GM23338 (cell line): ENCODE measurements at regions not wholly inside any gene's neighbourhood (a gene's known extent, or its start where the extent isn't known, plus 50 kb on each side); places are given as distances from the start of the nearest gene placed in this dataset.

ENCODE experiments used
- ATAC-seq: fragments of 200-7000 bp; cut with Tn5 transposase; 3 replicates; pipeline ENCODE4 v1.9.1; 2020
- DNase-seq: peaks from one replicate; pipeline ENCODE4 v3.0.0-alpha.2; 2015; ENCODE audit warnings: low spot score
- H2AFZ ChIP-seq: fragments of 200-600 bp; sonication (generic); 2 replicates; pipeline ENCODE4 v1.8.0; 2016; ENCODE audit warnings: antibody characterized with exemption, mild to moderate bottlenecking, moderate library complexity
- H3F3A ChIP-seq: fragments of 200-600 bp; sonication (generic); replicated peaks from 2 replicates; pipeline ENCODE4 v1.8.0; 2017; ENCODE audit warnings: antibody characterized with exemption, mixed run types, low read depth
- H3K27ac ChIP-seq: fragments of 200-600 bp; sonication (generic); 2 replicates; pipeline ENCODE4 v1.6.1; 2016; ENCODE audit warnings: low read depth
- H3K27me3 ChIP-seq: fragments of 200-600 bp; sonication (generic); 2 replicates; pipeline ENCODE4 v1.8.0; 2016; ENCODE audit warnings: mild to moderate bottlenecking, mixed run types, moderate library complexity; ENCODE audit not compliant: insufficient read depth
- H3K36me3 ChIP-seq: fragments of 200-600 bp; sonication (generic); 2 replicates; pipeline ENCODE4 v1.8.0; 2016; ENCODE audit warnings: mild to moderate bottlenecking; ENCODE audit not compliant: insufficient read depth
- H3K4me1 ChIP-seq: fragments of 200-600 bp; sonication (generic); 2 replicates; pipeline ENCODE4 v1.8.0; 2016; ENCODE audit warnings: mild to moderate bottlenecking, moderate library complexity; ENCODE audit not compliant: insufficient read depth
- H3K4me2 ChIP-seq: fragments of 200-600 bp; sonication (generic); 2 replicates; pipeline ENCODE4 v1.7.1; 2017; ENCODE audit warnings: mixed run types
- H3K4me3 ChIP-seq: fragments of 200-600 bp; sonication (generic); 2 replicates; pipeline ENCODE4 v1.6.1; 2016; ENCODE audit warnings: mixed run types
- H3K79me2 ChIP-seq: fragments of 200-600 bp; sonication (generic); replicated peaks from 2 replicates; pipeline ENCODE4 v1.8.0; 2017; ENCODE audit warnings: mild to moderate bottlenecking; ENCODE audit not compliant: insufficient read depth
- H3K9me2 ChIP-seq: fragments of 200-600 bp; sonication (generic); 2 replicates; pipeline ENCODE4 v1.8.0; 2017; ENCODE audit not compliant: insufficient read depth
- H4K20me1 ChIP-seq: fragments of 200-600 bp; sonication (generic); replicated peaks from 2 replicates; pipeline ENCODE4 v1.8.0; 2017; ENCODE audit warnings: mild to moderate bottlenecking; ENCODE audit not compliant: insufficient read depth
- H3K27ac Mint-ChIP-seq: 2 replicates; pipeline ENCODE4 v1.8.0; 2020; ENCODE audit warnings: inconsistent platforms, mild to moderate bottlenecking, moderate library complexity, mixed read lengths
- H3K27me3 Mint-ChIP-seq: 3 replicates; pipeline ENCODE4 v1.8.0; 2022; ENCODE audit warnings: low read depth, mild to moderate bottlenecking, moderate library complexity, mixed read lengths, inconsistent platforms; ENCODE audit not compliant: insufficient read depth, poor library complexity
- H3K36me3 Mint-ChIP-seq: 3 replicates; pipeline ENCODE4 v1.8.0; 2021; ENCODE audit warnings: low read depth, mild to moderate bottlenecking, inconsistent platforms, moderate library complexity, mixed read lengths
- H3K4me1 Mint-ChIP-seq: 3 replicates; pipeline ENCODE4 v1.8.0; 2020; ENCODE audit warnings: mild to moderate bottlenecking, inconsistent platforms, mixed read lengths
- H3K4me3 Mint-ChIP-seq: 3 replicates; pipeline ENCODE4 v1.8.0; 2021; ENCODE audit warnings: moderate library complexity, mild to moderate bottlenecking, inconsistent platforms, mixed read lengths
- H3K9me3 Mint-ChIP-seq: 3 replicates; pipeline ENCODE4 v1.8.0; 2020; ENCODE audit warnings: moderate library complexity, mild to moderate bottlenecking, inconsistent platforms, mixed read lengths
- CREB1 ChIP-seq: fragments of 250-450 bp; sonication (Bioruptor Pico); IDR thresholded peaks from 2 replicates; pipeline ENCODE4 v1.5.0; 2020; ENCODE audit warnings: low read depth, mild to moderate bottlenecking, moderate library complexity
- EZH2 ChIP-seq: fragments of 200-600 bp; sonication (generic); IDR thresholded peaks from one replicate; pipeline ENCODE4 v1.8.0; 2017; ENCODE audit warnings: antibody characterized with exemption, mild to moderate bottlenecking, low read depth; ENCODE audit not compliant: unreplicated experiment
- EZH2phosphoT487 ChIP-seq: fragments of 200-600 bp; sonication (generic); IDR thresholded peaks from one replicate; pipeline ENCODE4 v1.8.1; 2018; ENCODE audit warnings: antibody characterized with exemption; ENCODE audit not compliant: unreplicated experiment
- JUNB ChIP-seq: IDR thresholded peaks from one replicate; pipeline ENCODE4 v1.6.1; 2016; ENCODE audit warnings: antibody characterized with exemption; ENCODE audit not compliant: unreplicated experiment
- NANOG ChIP-seq: IDR thresholded peaks from 2 replicates; pipeline ENCODE4 v1.6.1; 2016; ENCODE audit warnings: antibody characterized with exemption, borderline replicate concordance
- POLR2AphosphoS5 ChIP-seq: IDR thresholded peaks from 2 replicates; pipeline ENCODE4 v1.6.1; 2016; ENCODE audit warnings: antibody characterized with exemption, low read depth
- STAT1 ChIP-seq: IDR thresholded peaks from one replicate; pipeline ENCODE4 v1.6.1; 2016; ENCODE audit warnings: antibody characterized with exemption; ENCODE audit not compliant: unreplicated experiment
- ZNF114 ChIP-seq: fragments of 250-450 bp; sonication (Bioruptor Pico); IDR thresholded peaks from 2 replicates; pipeline ENCODE4 v1.5.0; 2020; ENCODE audit warnings: mild to moderate bottlenecking, moderate library complexity
- ZNF331 ChIP-seq: fragments of 250-450 bp; sonication (Bioruptor Pico); IDR thresholded peaks from 2 replicates; pipeline ENCODE4 v1.5.0; 2020; ENCODE audit warnings: low read depth, mild to moderate bottlenecking, moderate library complexity
- TF ChIP-seq, protein P1 (sequence below): fragments of 250-450 bp; sonication (Bioruptor Pico); IDR thresholded peaks from 2 replicates; pipeline ENCODE4 v1.5.0; 2020; ENCODE audit warnings: mild to moderate bottlenecking, moderate library complexity
- TF ChIP-seq, protein P2 (sequence below), 2 experiments: fragments of 200-600 bp in 1 of 2; sonication (generic) in 1 of 2; conservative IDR thresholded peaks; 2 replicates each; pipeline versions ENCODE4 v1.5.1 to v1.6.1; 2016 to 2017; ENCODE audit warnings: antibody characterized with exemption in 2 of 2, low read depth in 2 of 2, mild to moderate bottlenecking in 2 of 2, moderate library complexity in 1 of 2
- TF ChIP-seq, protein P3 (sequence below): IDR thresholded peaks from one replicate; pipeline ENCODE4 v1.6.1; 2018; ENCODE audit warnings: antibody characterized with exemption; ENCODE audit not compliant: unreplicated experiment
- TF ChIP-seq, protein P4 (sequence below): IDR thresholded peaks from 2 replicates; pipeline ENCODE4 v1.6.1; 2016; ENCODE audit warnings: antibody characterized with exemption

DNA sequence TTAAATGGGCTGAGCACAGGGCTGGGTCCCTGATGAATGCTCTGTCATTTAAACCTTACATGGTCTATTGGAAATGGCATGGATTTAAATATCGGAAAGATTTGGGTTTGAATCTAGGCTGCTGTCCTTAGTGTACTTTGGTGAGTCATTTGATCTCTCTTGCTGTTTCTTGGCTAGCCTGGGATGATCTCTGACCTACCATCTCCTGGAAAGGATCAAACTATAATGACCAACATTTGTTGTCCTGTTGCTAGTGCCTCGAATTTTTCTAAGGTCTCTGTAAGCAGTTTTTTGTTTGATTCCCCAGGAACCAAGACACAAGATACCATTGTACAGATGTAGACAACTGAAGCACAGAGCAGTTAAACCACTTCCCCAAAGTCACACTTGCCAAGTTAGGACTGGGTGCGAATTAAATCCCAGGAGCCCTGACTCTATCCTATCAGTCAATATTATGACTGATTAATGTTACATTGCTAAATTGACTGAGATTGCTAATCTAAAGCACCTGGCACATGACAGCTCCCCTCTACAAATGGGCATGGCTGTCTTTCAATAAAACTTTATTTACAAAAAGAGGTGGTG is 244.9 kb upstream of the MCTP2 start:
- no peaks in the 10 kb centered on the region for H3K36me3 ChIP-seq
- Mint-ChIP-seq H3K4me3 (no peak overlapping the region), H3K4me1 (no peaks in the 10 kb centered on the region), H3K9me3 (no peaks in the 10 kb centered on the region), H3K27me3 (no peaks in the 10 kb centered on the region), H3K36me3 (no peaks in the 10 kb centered on the region), H3K27ac (no peak overlapping the region)
- H3K4me1 ChIP-seq = no peaks in the 10 kb centered on the region
- H3K27ac ChIP-seq = no peak overlapping the region
- H3K9me2 ChIP-seq = no peaks in the 10 kb centered on the region
- no peak overlapping the region for H2AFZ ChIP-seq
- no peaks in the 10 kb centered on the region for H3F3A ChIP-seq
- ATAC-seq = no peak
- no peak for DNase-seq
- H4K20me1 ChIP-seq = no peaks in the 10 kb centered on the region
- no peak overlapping the region for H3K4me3 ChIP-seq
- TF ChIP-seq NANOG = no peak
- TF ChIP-seq JUNB = no peak
- TF ChIP-seq STAT1 = no peak
- TF ChIP-seq EZH2phosphoT487 = no peak
- TF ChIP-seq, protein P1, sequence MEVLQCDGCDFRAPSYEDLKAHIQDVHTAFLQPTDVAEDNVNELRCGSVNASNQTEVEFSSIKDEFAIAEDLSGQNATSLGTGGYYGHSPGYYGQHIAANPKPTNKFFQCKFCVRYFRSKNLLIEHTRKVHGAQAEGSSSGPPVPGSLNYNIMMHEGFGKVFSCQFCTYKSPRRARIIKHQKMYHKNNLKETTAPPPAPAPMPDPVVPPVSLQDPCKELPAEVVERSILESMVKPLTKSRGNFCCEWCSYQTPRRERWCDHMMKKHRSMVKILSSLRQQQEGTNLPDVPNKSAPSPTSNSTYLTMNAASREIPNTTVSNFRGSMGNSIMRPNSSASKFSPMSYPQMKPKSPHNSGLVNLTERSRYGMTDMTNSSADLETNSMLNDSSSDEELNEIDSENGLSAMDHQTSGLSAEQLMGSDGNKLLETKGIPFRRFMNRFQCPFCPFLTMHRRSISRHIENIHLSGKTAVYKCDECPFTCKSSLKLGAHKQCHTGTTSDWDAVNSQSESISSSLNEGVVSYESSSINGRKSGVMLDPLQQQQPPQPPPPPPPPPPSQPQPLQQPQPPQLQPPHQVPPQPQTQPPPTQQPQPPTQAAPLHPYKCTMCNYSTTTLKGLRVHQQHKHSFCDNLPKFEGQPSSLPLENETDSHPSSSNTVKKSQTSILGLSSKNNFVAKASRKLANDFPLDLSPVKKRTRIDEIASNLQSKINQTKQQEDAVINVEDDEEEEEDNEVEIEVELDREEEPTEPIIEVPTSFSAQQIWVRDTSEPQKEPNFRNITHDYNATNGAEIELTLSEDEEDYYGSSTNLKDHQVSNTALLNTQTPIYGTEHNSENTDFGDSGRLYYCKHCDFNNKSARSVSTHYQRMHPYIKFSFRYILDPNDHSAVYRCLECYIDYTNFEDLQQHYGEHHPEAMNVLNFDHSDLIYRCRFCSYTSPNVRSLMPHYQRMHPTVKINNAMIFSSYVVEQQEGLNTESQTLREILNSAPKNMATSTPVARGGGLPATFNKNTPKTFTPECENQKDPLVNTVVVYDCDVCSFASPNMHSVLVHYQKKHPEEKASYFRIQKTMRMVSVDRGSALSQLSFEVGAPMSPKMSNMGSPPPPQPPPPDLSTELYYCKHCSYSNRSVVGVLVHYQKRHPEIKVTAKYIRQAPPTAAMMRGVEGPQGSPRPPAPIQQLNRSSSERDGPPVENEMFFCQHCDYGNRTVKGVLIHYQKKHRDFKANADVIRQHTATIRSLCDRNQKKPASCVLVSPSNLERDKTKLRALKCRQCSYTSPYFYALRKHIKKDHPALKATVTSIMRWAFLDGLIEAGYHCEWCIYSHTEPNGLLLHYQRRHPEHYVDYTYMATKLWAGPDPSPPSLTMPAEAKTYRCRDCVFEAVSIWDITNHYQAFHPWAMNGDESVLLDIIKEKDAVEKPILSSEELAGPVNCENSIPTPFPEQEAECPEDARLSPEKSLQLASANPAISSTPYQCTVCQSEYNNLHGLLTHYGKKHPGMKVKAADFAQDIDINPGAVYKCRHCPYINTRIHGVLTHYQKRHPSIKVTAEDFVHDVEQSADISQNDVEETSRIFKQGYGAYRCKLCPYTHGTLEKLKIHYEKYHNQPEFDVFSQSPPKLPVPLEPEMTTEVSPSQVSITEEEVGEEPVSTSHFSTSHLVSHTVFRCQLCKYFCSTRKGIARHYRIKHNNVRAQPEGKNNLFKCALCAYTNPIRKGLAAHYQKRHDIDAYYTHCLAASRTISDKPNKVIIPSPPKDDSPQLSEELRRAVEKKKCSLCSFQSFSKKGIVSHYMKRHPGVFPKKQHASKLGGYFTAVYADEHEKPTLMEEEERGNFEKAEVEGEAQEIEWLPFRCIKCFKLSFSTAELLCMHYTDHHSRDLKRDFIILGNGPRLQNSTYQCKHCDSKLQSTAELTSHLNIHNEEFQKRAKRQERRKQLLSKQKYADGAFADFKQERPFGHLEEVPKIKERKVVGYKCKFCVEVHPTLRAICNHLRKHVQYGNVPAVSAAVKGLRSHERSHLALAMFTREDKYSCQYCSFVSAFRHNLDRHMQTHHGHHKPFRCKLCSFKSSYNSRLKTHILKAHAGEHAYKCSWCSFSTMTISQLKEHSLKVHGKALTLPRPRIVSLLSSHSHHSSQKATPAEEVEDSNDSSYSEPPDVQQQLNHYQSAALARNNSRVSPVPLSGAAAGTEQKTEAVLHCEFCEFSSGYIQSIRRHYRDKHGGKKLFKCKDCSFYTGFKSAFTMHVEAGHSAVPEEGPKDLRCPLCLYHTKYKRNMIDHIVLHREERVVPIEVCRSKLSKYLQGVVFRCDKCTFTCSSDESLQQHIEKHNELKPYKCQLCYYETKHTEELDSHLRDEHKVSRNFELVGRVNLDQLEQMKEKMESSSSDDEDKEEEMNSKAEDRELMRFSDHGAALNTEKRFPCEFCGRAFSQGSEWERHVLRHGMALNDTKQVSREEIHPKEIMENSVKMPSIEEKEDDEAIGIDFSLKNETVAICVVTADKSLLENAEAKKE (CRISPR knock-in tag) = no peak
- TF ChIP-seq POLR2AphosphoS5 = no peak
- TF ChIP-seq EZH2 = no peak
- TF ChIP-seq ZNF331 (CRISPR knock-in tag) = no peak
- TF ChIP-seq, protein P2, sequence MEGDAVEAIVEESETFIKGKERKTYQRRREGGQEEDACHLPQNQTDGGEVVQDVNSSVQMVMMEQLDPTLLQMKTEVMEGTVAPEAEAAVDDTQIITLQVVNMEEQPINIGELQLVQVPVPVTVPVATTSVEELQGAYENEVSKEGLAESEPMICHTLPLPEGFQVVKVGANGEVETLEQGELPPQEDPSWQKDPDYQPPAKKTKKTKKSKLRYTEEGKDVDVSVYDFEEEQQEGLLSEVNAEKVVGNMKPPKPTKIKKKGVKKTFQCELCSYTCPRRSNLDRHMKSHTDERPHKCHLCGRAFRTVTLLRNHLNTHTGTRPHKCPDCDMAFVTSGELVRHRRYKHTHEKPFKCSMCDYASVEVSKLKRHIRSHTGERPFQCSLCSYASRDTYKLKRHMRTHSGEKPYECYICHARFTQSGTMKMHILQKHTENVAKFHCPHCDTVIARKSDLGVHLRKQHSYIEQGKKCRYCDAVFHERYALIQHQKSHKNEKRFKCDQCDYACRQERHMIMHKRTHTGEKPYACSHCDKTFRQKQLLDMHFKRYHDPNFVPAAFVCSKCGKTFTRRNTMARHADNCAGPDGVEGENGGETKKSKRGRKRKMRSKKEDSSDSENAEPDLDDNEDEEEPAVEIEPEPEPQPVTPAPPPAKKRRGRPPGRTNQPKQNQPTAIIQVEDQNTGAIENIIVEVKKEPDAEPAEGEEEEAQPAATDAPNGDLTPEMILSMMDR (conservative IDR thresholded peaks at IDR 0.05; ENCODE audit: low read depth in 2 of 2) = no peak
- TF ChIP-seq ZNF114 (CRISPR knock-in tag) = no peak
- TF ChIP-seq, protein P3, sequence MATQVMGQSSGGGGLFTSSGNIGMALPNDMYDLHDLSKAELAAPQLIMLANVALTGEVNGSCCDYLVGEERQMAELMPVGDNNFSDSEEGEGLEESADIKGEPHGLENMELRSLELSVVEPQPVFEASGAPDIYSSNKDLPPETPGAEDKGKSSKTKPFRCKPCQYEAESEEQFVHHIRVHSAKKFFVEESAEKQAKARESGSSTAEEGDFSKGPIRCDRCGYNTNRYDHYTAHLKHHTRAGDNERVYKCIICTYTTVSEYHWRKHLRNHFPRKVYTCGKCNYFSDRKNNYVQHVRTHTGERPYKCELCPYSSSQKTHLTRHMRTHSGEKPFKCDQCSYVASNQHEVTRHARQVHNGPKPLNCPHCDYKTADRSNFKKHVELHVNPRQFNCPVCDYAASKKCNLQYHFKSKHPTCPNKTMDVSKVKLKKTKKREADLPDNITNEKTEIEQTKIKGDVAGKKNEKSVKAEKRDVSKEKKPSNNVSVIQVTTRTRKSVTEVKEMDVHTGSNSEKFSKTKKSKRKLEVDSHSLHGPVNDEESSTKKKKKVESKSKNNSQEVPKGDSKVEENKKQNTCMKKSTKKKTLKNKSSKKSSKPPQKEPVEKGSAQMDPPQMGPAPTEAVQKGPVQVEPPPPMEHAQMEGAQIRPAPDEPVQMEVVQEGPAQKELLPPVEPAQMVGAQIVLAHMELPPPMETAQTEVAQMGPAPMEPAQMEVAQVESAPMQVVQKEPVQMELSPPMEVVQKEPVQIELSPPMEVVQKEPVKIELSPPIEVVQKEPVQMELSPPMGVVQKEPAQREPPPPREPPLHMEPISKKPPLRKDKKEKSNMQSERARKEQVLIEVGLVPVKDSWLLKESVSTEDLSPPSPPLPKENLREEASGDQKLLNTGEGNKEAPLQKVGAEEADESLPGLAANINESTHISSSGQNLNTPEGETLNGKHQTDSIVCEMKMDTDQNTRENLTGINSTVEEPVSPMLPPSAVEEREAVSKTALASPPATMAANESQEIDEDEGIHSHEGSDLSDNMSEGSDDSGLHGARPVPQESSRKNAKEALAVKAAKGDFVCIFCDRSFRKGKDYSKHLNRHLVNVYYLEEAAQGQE = no peak
- TF ChIP-seq CREB1 (CRISPR knock-in tag) = no peak
- TF ChIP-seq, protein P4, sequence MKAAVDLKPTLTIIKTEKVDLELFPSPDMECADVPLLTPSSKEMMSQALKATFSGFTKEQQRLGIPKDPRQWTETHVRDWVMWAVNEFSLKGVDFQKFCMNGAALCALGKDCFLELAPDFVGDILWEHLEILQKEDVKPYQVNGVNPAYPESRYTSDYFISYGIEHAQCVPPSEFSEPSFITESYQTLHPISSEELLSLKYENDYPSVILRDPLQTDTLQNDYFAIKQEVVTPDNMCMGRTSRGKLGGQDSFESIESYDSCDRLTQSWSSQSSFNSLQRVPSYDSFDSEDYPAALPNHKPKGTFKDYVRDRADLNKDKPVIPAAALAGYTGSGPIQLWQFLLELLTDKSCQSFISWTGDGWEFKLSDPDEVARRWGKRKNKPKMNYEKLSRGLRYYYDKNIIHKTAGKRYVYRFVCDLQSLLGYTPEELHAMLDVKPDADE = no peak
- no peaks in the 10 kb centered on the region for H3K27me3 ChIP-seq
- no peaks in the 10 kb centered on the region for H3K79me2 ChIP-seq
- H3K4me2 ChIP-seq = no peak overlapping the region
